Activated CD8-positive, alpha-beta T cell treated with anti-CD3 and anti-CD28 coated beads for 36 hours (primary cell): ENCODE measurements at regions not wholly inside any gene's neighbourhood (a gene's known extent, or its start where the extent isn't known, plus 50 kb on each side); places are given as distances from the start of the nearest gene placed in this dataset.

Source experiments
- ATAC-seq: fragments of 200-7000 bp; cut with Tn5 transposase; one replicate; pipeline ENCODE4 v1.10.0; 2021; ENCODE audit warnings: mild to moderate bottlenecking, moderate library complexity
- CTCF ChIA-PET: fragments of 350-600 bp; sonication (Branson Sonifier 250); formaldehyde crosslinking; loops from one replicate; lab custom pipeline; 2021; ENCODE audit warnings: antibody characterized with exemption; lab: Charles Lee
- POLR2A ChIA-PET: fragments of 350-600 bp; sonication (Branson Sonifier 250); formaldehyde crosslinking; loops from one replicate; lab custom pipeline; 2021; ENCODE audit warnings: antibody characterized with exemption; lab: Charles Lee
- DNase-seq: peaks from one replicate; pipeline ENCODE4 v3.0.0-alpha.2; 2020
- H3K27ac Mint-ChIP-seq: one replicate; pipeline ENCODE4 v1.8.0; 2021; ENCODE audit warnings: mild to moderate bottlenecking, mixed read lengths
- H3K27me3 Mint-ChIP-seq: one replicate; pipeline ENCODE4 v1.8.0; 2021; ENCODE audit warnings: mixed read lengths
- H3K36me3 Mint-ChIP-seq: one replicate; pipeline ENCODE4 v1.8.0; 2021; ENCODE audit warnings: low read depth, mixed read lengths
- H3K4me1 Mint-ChIP-seq: one replicate; pipeline ENCODE4 v1.8.0; 2021; ENCODE audit warnings: low read depth, mixed read lengths
- H3K4me3 Mint-ChIP-seq: one replicate; pipeline ENCODE4 v1.8.0; 2021; ENCODE audit warnings: mild to moderate bottlenecking, moderate library complexity, mixed read lengths
- H3K9me3 Mint-ChIP-seq: one replicate; pipeline ENCODE4 v1.8.0; 2021; ENCODE audit warnings: mixed read lengths
- intact Hi-C: fragments of 100-400 bp; cut with micrococcal nuclease; formaldehyde crosslinking; loops from one replicate; pipeline ENCODE4 v1.10.0; 2022
- TF ChIP-seq, protein P1 (sequence below): fragments of 200-600 bp; IDR thresholded peaks from one replicate; pipeline ENCODE4 v1.8.0; 2022; ENCODE audit warnings: antibody characterized with exemption, mild to moderate bottlenecking

DNA sequence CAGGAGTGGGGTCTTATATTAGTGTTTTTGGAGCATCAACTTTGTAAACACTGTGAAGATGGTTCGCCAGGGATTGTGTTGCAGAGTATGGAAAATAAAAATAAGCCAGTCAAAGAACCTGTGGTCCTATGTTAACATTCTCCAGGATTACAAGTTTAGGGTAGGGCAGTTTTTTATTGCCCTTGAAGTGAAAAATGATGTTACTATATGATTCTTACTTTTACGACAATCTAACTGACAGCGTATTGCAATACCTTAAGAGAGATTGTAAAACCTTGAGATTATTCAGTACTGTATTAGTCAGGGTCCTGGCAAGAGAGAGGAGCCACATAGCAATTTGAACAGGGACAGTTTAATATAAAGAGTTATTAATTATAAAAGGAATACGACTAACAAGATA lies 144.7 kb upstream of the ZNF608 start:
- TF ChIP-seq, protein P1, sequence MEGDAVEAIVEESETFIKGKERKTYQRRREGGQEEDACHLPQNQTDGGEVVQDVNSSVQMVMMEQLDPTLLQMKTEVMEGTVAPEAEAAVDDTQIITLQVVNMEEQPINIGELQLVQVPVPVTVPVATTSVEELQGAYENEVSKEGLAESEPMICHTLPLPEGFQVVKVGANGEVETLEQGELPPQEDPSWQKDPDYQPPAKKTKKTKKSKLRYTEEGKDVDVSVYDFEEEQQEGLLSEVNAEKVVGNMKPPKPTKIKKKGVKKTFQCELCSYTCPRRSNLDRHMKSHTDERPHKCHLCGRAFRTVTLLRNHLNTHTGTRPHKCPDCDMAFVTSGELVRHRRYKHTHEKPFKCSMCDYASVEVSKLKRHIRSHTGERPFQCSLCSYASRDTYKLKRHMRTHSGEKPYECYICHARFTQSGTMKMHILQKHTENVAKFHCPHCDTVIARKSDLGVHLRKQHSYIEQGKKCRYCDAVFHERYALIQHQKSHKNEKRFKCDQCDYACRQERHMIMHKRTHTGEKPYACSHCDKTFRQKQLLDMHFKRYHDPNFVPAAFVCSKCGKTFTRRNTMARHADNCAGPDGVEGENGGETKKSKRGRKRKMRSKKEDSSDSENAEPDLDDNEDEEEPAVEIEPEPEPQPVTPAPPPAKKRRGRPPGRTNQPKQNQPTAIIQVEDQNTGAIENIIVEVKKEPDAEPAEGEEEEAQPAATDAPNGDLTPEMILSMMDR: no peak

DNA sequence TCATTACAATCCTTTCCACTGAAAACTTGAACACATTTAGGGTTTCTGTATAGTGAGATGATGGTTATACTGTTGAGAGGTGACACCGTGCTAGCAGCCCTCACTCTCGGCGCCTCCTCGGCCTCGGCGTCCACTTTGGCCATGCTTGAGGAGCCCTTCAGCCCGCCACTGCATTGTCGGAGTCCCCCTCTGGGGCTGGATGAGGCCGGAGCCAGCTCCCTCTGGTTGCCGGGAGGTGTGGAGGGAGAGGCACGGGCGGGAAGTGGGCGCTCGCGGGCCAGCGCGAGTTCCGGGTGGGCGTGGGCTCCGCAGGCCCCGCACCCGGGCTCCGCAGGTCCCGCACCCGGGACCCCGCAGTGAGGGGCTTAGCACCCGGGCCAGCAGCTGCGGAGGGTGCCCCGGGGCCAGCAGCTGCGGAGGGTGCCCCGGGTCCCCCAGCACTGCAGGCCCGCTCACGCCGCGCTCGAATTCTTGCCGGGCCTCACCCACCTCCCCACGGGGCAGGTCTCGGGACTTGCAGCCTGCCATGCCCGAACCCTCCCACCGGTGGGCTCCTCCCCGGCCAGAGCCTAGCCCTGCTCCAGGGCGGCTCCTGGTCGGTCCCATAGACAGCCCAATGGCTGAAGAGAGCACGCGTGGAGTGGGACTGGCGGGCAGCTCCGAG lies 145.9 kb upstream of the ZNF608 start:
- no peaks in the 10 kb centered on the region for H3K36me3 Mint-ChIP-seq
- DNase-seq (no peak), ATAC-seq (no peak)
- no peaks in the 10 kb centered on the region for H3K4me1 Mint-ChIP-seq
- intact Hi-C loops: no loop called here
- TF ChIP-seq, protein P1: no peak
- H3K9me3 Mint-ChIP-seq: peaks cover 4% of the 10 kb centered on the region
- ChIA-PET CTCF (no interaction called here), POLR2A (interaction anchor here (0.6 kb wide), 1 partner anchor 80 kb away, joined by 3 read pairs; no protein-coding TSS in a partner anchor)
- H3K27me3 Mint-ChIP-seq: peaks cover 2% of the 10 kb centered on the region
- H3K4me3 Mint-ChIP-seq: no peak overlapping the region
- H3K27ac Mint-ChIP-seq: no peak overlapping the region

More for the DNA sequence above, 144.7 kb upstream of the ZNF608 start:
- DNase-seq: no peak
- no peak overlapping the region for H3K4me3 Mint-ChIP-seq
- ATAC-seq: no peak
- intact Hi-C loops: no loop called here
- H3K27me3 Mint-ChIP-seq: peaks cover 2% of the 10 kb centered on the region
- ChIA-PET CTCF (no interaction called here), POLR2A (no interaction called here)
- H3K36me3 Mint-ChIP-seq: no peaks in the 10 kb centered on the region
- no peak overlapping the region for H3K27ac Mint-ChIP-seq
- no peaks in the 10 kb centered on the region for H3K4me1 Mint-ChIP-seq
- peaks cover 4% of the 10 kb centered on the region for H3K9me3 Mint-ChIP-seq

DNA sequence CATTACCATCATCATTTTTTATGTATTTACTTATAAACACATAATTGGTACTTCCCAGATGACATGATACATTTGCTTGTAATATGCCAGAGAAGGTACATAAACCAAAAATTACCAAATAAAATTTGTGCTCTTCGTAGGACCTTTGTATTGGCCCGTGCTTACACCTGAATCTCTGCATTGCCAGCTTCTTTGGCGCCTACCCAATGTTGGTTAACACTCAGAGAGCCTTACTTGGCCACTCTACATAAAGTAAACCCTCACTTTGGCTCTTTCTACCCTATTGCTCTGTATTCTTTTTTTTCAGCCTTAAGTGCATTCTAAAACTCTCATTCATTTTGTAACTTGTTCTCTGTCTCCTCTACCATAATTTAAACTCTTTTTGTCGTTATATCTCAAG lies 148.1 kb upstream of the ZNF608 start:
- Mint-ChIP-seq H3K27me3 (peaks cover 2% of the 10 kb centered on the region), H3K36me3 (no peaks in the 10 kb centered on the region), H3K9me3 (peaks cover 4% of the 10 kb centered on the region), H3K4me3 (no peak overlapping the region), H3K27ac (no peak overlapping the region), H3K4me1 (no peaks in the 10 kb centered on the region)
- CTCF ChIA-PET: no interaction called here
- POLR2A ChIA-PET: no interaction called here
- DNase-seq: no peak
- ATAC-seq: no peak
- intact Hi-C loops: no loop called here
- TF ChIP-seq, protein P1: no peak

DNA sequence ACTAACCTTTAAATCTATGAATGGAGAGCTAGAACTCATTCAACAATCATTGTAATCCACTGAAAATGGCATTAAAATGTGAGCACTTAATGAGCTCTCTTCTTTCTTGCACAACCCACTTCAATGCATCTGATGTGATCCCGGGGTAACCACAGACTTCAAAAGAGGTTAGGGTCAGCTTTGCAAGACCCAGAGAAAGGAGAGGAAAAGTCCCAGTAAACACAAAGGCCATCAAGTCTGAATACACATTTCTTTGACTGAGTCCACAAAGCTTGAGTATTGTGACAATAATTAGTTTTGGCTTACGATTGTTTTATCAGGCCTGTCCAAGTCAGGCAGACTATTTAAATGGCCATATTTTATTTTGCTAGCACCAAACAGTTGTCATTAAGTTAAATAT lies 148.8 kb upstream of the ZNF608 start:
- no peak overlapping the region for H3K27ac Mint-ChIP-seq
- POLR2A ChIA-PET: no interaction called here
- ATAC-seq (no peak), DNase-seq (no peak)
- H3K9me3 Mint-ChIP-seq: peaks cover 4% of the 10 kb centered on the region
- no peaks in the 10 kb centered on the region for H3K36me3 Mint-ChIP-seq
- intact Hi-C loops: no loop called here
- CTCF ChIA-PET: no interaction called here
- peaks cover 2% of the 10 kb centered on the region for H3K27me3 Mint-ChIP-seq
- TF ChIP-seq, protein P1: no peak
- no peak overlapping the region for H3K4me3 Mint-ChIP-seq
- H3K4me1 Mint-ChIP-seq: no peaks in the 10 kb centered on the region

DNA sequence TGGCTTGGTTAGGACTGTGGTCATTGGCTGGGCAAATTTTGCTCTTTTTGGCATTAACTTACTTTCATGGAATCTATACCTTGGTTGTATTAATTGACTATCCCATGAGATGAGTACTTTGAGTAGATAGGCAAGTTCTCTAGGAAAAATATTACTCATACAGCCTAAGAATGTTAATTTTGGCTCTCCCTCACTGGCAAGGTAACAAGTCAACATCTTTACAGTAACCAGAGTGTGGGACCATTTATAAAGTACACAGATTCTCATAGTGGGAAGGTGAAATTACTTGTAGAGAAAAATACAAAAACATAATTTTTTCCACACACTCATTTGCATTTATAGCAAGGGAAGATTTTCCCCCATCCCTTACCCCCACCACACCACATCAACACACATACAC lies 154.6 kb upstream of the ZNF608 start:
- TF ChIP-seq, protein P1: no peak
- no peaks in the 10 kb centered on the region for H3K9me3 Mint-ChIP-seq
- H3K4me3 Mint-ChIP-seq: no peak overlapping the region
- POLR2A ChIA-PET: no interaction called here
- DNase-seq (no peak), ATAC-seq (no peak)
- H3K27me3 Mint-ChIP-seq: peaks cover 3% of the 10 kb centered on the region
- intact Hi-C loops: no loop called here
- no peak overlapping the region for H3K27ac Mint-ChIP-seq
- CTCF ChIA-PET: no interaction called here
- peaks cover 16% of the 10 kb centered on the region for H3K4me1 Mint-ChIP-seq
- no peaks in the 10 kb centered on the region for H3K36me3 Mint-ChIP-seq
